Lung (tissue), 11 donors: ENCODE measurements at regions not wholly inside any gene's neighbourhood (a gene's known extent, or its start where the extent isn't known, plus 50 kb on each side); places are given as distances from the start of the nearest gene placed in this dataset.
"Not testable (repeated sequence)": the region's sequence is repeated elsewhere in the genome, so short reads cannot be mapped to it uniquely, and the experiment has no call there.

Experiments
- ATAC-seq: fragments of 200-7000 bp; cut with Tn5 transposase; one replicate; pipeline ENCODE4 v1.9.1; 2020; ENCODE audit warnings: moderate number of reproducible peaks; ENCODE audit not compliant: insufficient read depth, low FRiP score
- DNase-seq, 3 donors: peaks; one replicate each; pipeline ENCODE4 v3.0.0-alpha.2; 2013 to 2017
- H3K27ac ChIP-seq, 2 donors: one replicate each; pipeline ENCODE4 v1.5.1; 2013; ENCODE audit warnings: mild to moderate bottlenecking in 2 of 2, moderate library complexity in 2 of 2, control low read depth in 1 of 2, inconsistent platforms in 1 of 2, low read depth in 1 of 2, low read length in 1 of 2
- H3K27me3 ChIP-seq, 3 donors: one replicate each; pipeline ENCODE4 v1.5.1; 2013; ENCODE audit warnings: low read length in 2 of 3; ENCODE audit not compliant: control insufficient read depth in 3 of 3, insufficient read depth in 3 of 3
- H3K36me3 ChIP-seq, 4 donors: one replicate each; pipeline ENCODE4 v1.5.1; 2013; ENCODE audit warnings: low read length in 4 of 4, mild to moderate bottlenecking in 1 of 4, moderate library complexity in 1 of 4; ENCODE audit not compliant: control insufficient read depth in 4 of 4, insufficient read depth in 4 of 4
- H3K4me1 ChIP-seq, 5 donors: one replicate each; pipeline ENCODE4 v1.5.1; 2013; ENCODE audit warnings: low read length in 5 of 5, mild to moderate bottlenecking in 2 of 5, moderate library complexity in 1 of 5; ENCODE audit not compliant: control insufficient read depth in 5 of 5, insufficient read depth in 5 of 5
- H3K4me3 ChIP-seq: one replicate; pipeline ENCODE4 v1.5.1; 2013; ENCODE audit warnings: mild to moderate bottlenecking, control low read depth, moderate library complexity
- H3K9ac ChIP-seq, 2 donors: one replicate each; pipeline ENCODE4 v1.5.1; 2013; ENCODE audit warnings: low read length in 2 of 2, control low read depth in 1 of 2; ENCODE audit not compliant: insufficient read depth in 1 of 2
- H3K9me3 ChIP-seq, 4 donors: one replicate each; pipeline ENCODE4 v1.5.1; 2013; ENCODE audit warnings: low read length in 3 of 4, mild to moderate bottlenecking in 1 of 4, moderate library complexity in 1 of 4; ENCODE audit not compliant: control insufficient read depth in 4 of 4, insufficient read depth in 3 of 4
- CTCF ChIP-seq: IDR thresholded peaks from 2 replicates; pipeline ENCODE4 v1.5.1; 2012; ENCODE audit warnings: mild to moderate bottlenecking; ENCODE audit errors: control extremely low read depth, extremely low read depth
- WGBS, 2 donors: extraction: QIAGEN DNeasy Blood & Tissue Kit; methylation state at CpG; one replicate each; pipeline ENCODE4 v1.1.7; 2013; 5-methylcytosine and 5-hydroxymethylcytosine counted together
- donor health status: control.
- donor health status: control.
- donor health status: Bipolar disorder and iron deficiency.
- donor health status: healthy.
- donor health status: DM: yes; HTN: yes; CAD: no.

- TF ChIP-seq CTCF = no peak
- 95 to 96% methylated on average over 8 of the region's 8 CpGs for WGBS, 2 donors
- no peak for DNase-seq
- no peak overlapping the region for H3K9ac ChIP-seq
- no peaks in the 10 kb centered on the region for H3K36me3 ChIP-seq
- no peaks in the 10 kb centered on the region for H3K27me3 ChIP-seq
- peaks cover 0 to 16% (median 9%) of the 10 kb centered on the region in 5 donors for H3K4me1 ChIP-seq
- no peak for ATAC-seq
- H3K27ac ChIP-seq = no peak overlapping the region
- no peak overlapping the region for H3K4me3 ChIP-seq
- no peaks in the 10 kb centered on the region for H3K9me3 ChIP-seq
These were observed 268.6 kb upstream of the AGAP1 start for GRCh38 chr2:235225261-235225660.

GRCh38 chr2:235227590-235227989 is 266.3 kb upstream of the AGAP1 start:
- peaks cover 0 to 40% (median 30%) of the 10 kb centered on the region in 5 donors for H3K4me1 ChIP-seq
- peak overlapping the region in 1 of 2 donors; percentile 7 for H3K9ac ChIP-seq
- H3K27me3 ChIP-seq = no peaks in the 10 kb centered on the region
- no peak overlapping the region for H3K4me3 ChIP-seq
- DNase-seq (peak in 2 of 3 donors; percentile 41 to 73), ATAC-seq (no peak)
- no peak overlapping the region for H3K27ac ChIP-seq
- H3K36me3 ChIP-seq = no peaks in the 10 kb centered on the region
- 84 to 91% methylated on average over 1 of the region's 1 CpG for WGBS, 2 donors
- no peaks in the 10 kb centered on the region for H3K9me3 ChIP-seq
- no peak for TF ChIP-seq CTCF

GRCh38 chr2:235228422-235228821 is 265.4 kb upstream of the AGAP1 start:
- not testable (repeated sequence) for H3K4me3 ChIP-seq, H3K36me3 ChIP-seq, H3K9me3 ChIP-seq, H3K27me3 ChIP-seq, ATAC-seq, H3K27ac ChIP-seq, DNase-seq
- 93% methylated on average over 3 of the region's 3 CpGs for WGBS, 2 donors
- H3K4me1 ChIP-seq = peaks cover 0 to 47% (median 31%) of the 10 kb centered on the region in 5 donors
- H3K9ac ChIP-seq = peak overlapping the region in 1 of 2 donors; percentile 7

- ATAC-seq = no peak
- no peak for DNase-seq
- H3K36me3 ChIP-seq = no peaks in the 10 kb centered on the region
- H3K9me3 ChIP-seq = no peaks in the 10 kb centered on the region
- 57 to 66% methylated on average over 3 of the region's 3 CpGs for WGBS, 2 donors
- peaks cover 0 to 50% (median 31%) of the 10 kb centered on the region in 5 donors for H3K4me1 ChIP-seq
- no peak for TF ChIP-seq CTCF
- H3K4me3 ChIP-seq = no peak overlapping the region
- H3K27me3 ChIP-seq = no peaks in the 10 kb centered on the region
- no peak overlapping the region for H3K27ac ChIP-seq
- H3K9ac ChIP-seq = no peak overlapping the region
These were observed 264.6 kb upstream of the AGAP1 start for GRCh38 chr2:235229236-235229635.
